HepG2 (cell line): ENCODE measurements at regions not wholly inside any gene's neighbourhood (a gene's known extent, or its start where the extent isn't known, plus 50 kb on each side); places are given as distances from the start of the nearest gene placed in this dataset.

Source experiments
- ATAC-seq: fragments of 200-7000 bp; cut with Tn5 transposase; 3 replicates; pipeline ENCODE4 v1.9.1; 2020; ENCODE audit warnings: mild to moderate bottlenecking, moderate library complexity
- BruUV-seq: library from RNA; stranded (reverse); fragments of 400-500 nt; replicated peaks from 2 replicates; lab custom pipeline; 2021; lab: Mats Ljungman, UMichigan
- CTCF ChIA-PET: fragments of 300-600 bp; formaldehyde crosslinking; extraction: SDS; loops from one replicate; lab custom pipeline; 2021; ENCODE audit warnings: low total read pairs, inconsistent platforms, low intra/inter-chr PET ratio; lab: Yijun Ruan, JAX
- POLR2A ChIA-PET: fragments of 350-600 bp; sonication (Branson Sonifier 250); formaldehyde crosslinking; loops from one replicate; lab custom pipeline; 2020; ENCODE audit warnings: antibody characterized with exemption, inconsistent platforms; lab: Yijun Ruan, JAX
- DNase-seq: peaks from one replicate; pipeline ENCODE4 v3.0.0-alpha.2; 2015; ENCODE audit warnings: low spot score
- FAIRE-seq: peaks from 3 replicates; lab custom pipeline; 2011; peaks lifted over from hg19 to GRCh38; lab: Jason Lieb, UNC
- H2AFZ ChIP-seq: one replicate; pipeline ENCODE4 v1.6.1; 2011; ENCODE audit warnings: low read length, inconsistent platforms
- H3K27ac ChIP-seq: fragments of 300-600 bp; 3 replicates; pipeline ENCODE4 v1.8.0; 2011; ENCODE audit warnings: mixed run types, mild to moderate bottlenecking, mixed read lengths, low read length, inconsistent platforms; ENCODE audit not compliant: insufficient read depth; ENCODE audit errors: extremely low read length
- H3K27me3 ChIP-seq, 2 experiments: fragments of 200-600 bp in 1 of 2; 2 replicates in 1 of 2; 3 replicates in 1 of 2; pipeline versions ENCODE4 v1.6.0 to v1.8.0; 2011; ENCODE audit warnings: low read length in 2 of 2, mild to moderate bottlenecking in 2 of 2, moderate library complexity in 2 of 2, inconsistent platforms in 1 of 2; ENCODE audit not compliant: insufficient read depth in 2 of 2, control insufficient read depth in 1 of 2
- H3K36me3 ChIP-seq, 2 experiments: fragments of 200-600 bp in 1 of 2; replicated peaks in 1 of 2; 2 replicates in 1 of 2; 3 replicates in 1 of 2; pipeline versions ENCODE4 v1.5.1 to v1.8.0; 2011; ENCODE audit warnings: low read length in 2 of 2, inconsistent platforms in 1 of 2; ENCODE audit not compliant: insufficient read depth in 2 of 2, control insufficient read depth in 1 of 2
- H3K4me1 ChIP-seq: 2 replicates; pipeline ENCODE4 v1.5.1; 2012; ENCODE audit warnings: low read length, inconsistent platforms; ENCODE audit not compliant: insufficient read depth
- H3K4me2 ChIP-seq: 2 replicates; pipeline ENCODE4 v1.6.0; 2011; ENCODE audit warnings: low read depth, low read length, inconsistent platforms
- H3K4me3 ChIP-seq, 3 experiments: fragments of 200-600 bp in 1 of 3; sonication (generic), shearing (Covaris generic) in 1 of 3; replicated peaks in 1 of 3; 2 replicates each; pipeline ENCODE4 v1.5.1; 2011 to 2016; ENCODE audit warnings: low read length in 3 of 3, inconsistent platforms in 2 of 3, low read depth in 2 of 3, mild to moderate bottlenecking in 2 of 3, control low read depth in 1 of 3, mixed read lengths in 1 of 3; ENCODE audit not compliant: insufficient read depth in 1 of 3
- H3K79me2 ChIP-seq: one replicate; pipeline ENCODE4 v1.6.1; 2011; ENCODE audit warnings: low read length, inconsistent platforms; ENCODE audit not compliant: insufficient read depth
- H3K9ac ChIP-seq: 2 replicates; pipeline ENCODE4 v1.6.0; 2011; ENCODE audit warnings: mild to moderate bottlenecking, low read depth, low read length, inconsistent platforms; ENCODE audit not compliant: insufficient read depth
- H3K9me3 ChIP-seq: 2 replicates; pipeline ENCODE4 v1.5.1; 2012; ENCODE audit warnings: mild to moderate bottlenecking, low read length
- H4K20me1 ChIP-seq: 2 replicates; pipeline ENCODE4 v1.6.0; 2011; ENCODE audit warnings: inconsistent platforms, mild to moderate bottlenecking, low read length, moderate library complexity; ENCODE audit not compliant: insufficient read depth
- CEBPB ChIP-seq: IDR thresholded peaks from 2 replicates; pipeline ENCODE4 v1.6.1; 2011; ENCODE audit warnings: low read depth, low read length, improper control_type of control experiment, borderline replicate concordance
- CEBPG ChIP-seq: IDR thresholded peaks from 2 replicates; pipeline ENCODE4 v1.6.1; 2016
- FOXA1 ChIP-seq, 2 experiments: fragments of 450-650 bp in 1 of 2; sonication (generic) in 1 of 2; formaldehyde crosslinking in 1 of 2; IDR thresholded peaks; 2 replicates each; pipeline versions ENCODE4 v1.4.0 to v1.6.1; 2016 to 2020; ENCODE audit warnings: missing genetic modification reagents in 1 of 2
- FOXA3 ChIP-seq: IDR thresholded peaks from 2 replicates; pipeline ENCODE4 v1.6.1; 2016; ENCODE audit warnings: missing genetic modification reagents, missing compliant biosample characterization
- HMG20A ChIP-seq: IDR thresholded peaks from 2 replicates; pipeline ENCODE4 v1.6.1; 2016; ENCODE audit warnings: borderline replicate concordance
- HOXD1 ChIP-seq: sonication (generic); formaldehyde crosslinking; IDR thresholded peaks from 2 replicates; pipeline ENCODE4 v1.5.0; 2020; ENCODE audit warnings: missing genetic modification reagents
- SP2 ChIP-seq: sonication (generic); formaldehyde crosslinking; IDR thresholded peaks from 2 replicates; pipeline ENCODE4 v1.5.1; 2020; ENCODE audit warnings: mild to moderate bottlenecking, missing genetic modification reagents
- TCF7 ChIP-seq: sonication (generic); IDR thresholded peaks from 2 replicates; pipeline ENCODE4 v1.6.1; 2016; ENCODE audit warnings: antibody characterized with exemption, low read depth
- TCF7L2 ChIP-seq: IDR thresholded peaks from 2 replicates; pipeline ENCODE4 v1.6.1; 2011; ENCODE audit warnings: mild to moderate bottlenecking, low read depth, low read length, moderate library complexity
- YY1 ChIP-seq: IDR thresholded peaks from 2 replicates; pipeline ENCODE4 v1.6.1; 2011; ENCODE audit warnings: low read length, low read depth, moderate library complexity, mild to moderate bottlenecking; ENCODE audit not compliant: insufficient read depth, insufficient replicate concordance
- ZNF644 ChIP-seq: IDR thresholded peaks from 2 replicates; pipeline ENCODE4 v1.6.1; 2016; ENCODE audit warnings: low read depth
- ZNF652 ChIP-seq: IDR thresholded peaks from 2 replicates; pipeline ENCODE4 v1.6.1; 2016; ENCODE audit warnings: low read depth, borderline replicate concordance
- WGBS: methylation state at CpG from one replicate; pipeline ENCODE4 v1.1.6; 2017; ENCODE audit warnings: low lambda C conversion rate; 5-methylcytosine and 5-hydroxymethylcytosine counted together
- in situ Hi-C: cut with HindIII; loops from 2 replicates; pipeline ENCODE4 v1.10.0; 2017; ENCODE audit warnings: low pct_unique_long_range_greater_than_20kb; ENCODE audit not compliant: extremely low pct_ligation_motif_present
- intact Hi-C: fragments of 100-400 bp; cut with micrococcal nuclease; formaldehyde crosslinking; loops from one replicate; pipeline ENCODE4 v1.10.0; 2022; ENCODE audit not compliant: unreplicated experiment
- TF ChIP-seq, protein P1 (sequence below), 2 experiments: fragments of 450-650 bp in 1 of 2; sonication (generic) in 1 of 2; formaldehyde crosslinking; IDR thresholded peaks; 2 replicates each; pipeline versions ENCODE4 v1.5.0 to v1.8.0; 2020 to 2022; ENCODE audit warnings: mild to moderate bottlenecking in 1 of 2, missing genetic modification reagents in 1 of 2
- TF ChIP-seq, protein P2 (sequence below): sonication (generic); formaldehyde crosslinking; IDR thresholded peaks from 2 replicates; pipeline ENCODE4 v1.4.0; 2020; ENCODE audit warnings: low read depth, mild to moderate bottlenecking, missing genetic modification reagents

DNA sequence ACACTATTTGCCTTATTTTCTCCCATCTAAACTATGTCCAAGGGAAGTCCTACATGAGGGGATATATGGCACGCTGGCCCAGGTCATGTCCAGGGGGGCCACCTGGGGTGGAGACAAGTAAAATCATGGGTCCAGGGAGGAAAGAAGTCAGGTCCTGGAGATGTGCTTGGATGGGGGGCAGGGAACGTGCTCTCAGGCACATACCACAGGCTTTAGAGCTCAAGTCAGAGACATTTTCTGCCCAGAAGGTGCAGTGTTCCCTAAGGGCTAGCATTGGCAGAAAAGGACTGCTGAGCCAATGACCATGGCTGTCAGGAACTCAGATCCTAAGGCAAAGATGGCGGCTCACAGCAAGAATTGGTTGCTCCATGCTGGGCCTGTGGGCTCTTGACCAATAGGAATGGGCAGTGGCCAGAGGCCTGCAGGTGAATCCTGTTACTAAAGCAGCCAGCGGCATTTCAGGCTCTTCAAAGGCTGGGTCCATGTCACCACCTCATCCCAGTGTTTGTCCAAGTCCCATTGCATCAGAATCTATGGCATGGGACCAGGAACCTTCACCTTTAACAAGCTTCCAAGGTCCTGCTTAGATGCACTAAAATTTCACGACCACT is 175.0 kb downstream of the RPLP1 start:
- FAIRE-seq, result no peak
- peak; percentile 40; the same call in 1 of the 2 replicates for TF ChIP-seq ZNF644
- TF ChIP-seq, protein P1, sequence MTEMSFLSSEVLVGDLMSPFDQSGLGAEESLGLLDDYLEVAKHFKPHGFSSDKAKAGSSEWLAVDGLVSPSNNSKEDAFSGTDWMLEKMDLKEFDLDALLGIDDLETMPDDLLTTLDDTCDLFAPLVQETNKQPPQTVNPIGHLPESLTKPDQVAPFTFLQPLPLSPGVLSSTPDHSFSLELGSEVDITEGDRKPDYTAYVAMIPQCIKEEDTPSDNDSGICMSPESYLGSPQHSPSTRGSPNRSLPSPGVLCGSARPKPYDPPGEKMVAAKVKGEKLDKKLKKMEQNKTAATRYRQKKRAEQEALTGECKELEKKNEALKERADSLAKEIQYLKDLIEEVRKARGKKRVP (CRISPR knock-in tag; IDR thresholded peaks at IDR 0.05), result peak in 1 of 2 experiments; percentile 84; a peak in 2 of 4 replicates
- peak; percentile 45; the same call in 1 of the 2 replicates for TF ChIP-seq TCF7L2
- no peak for TF ChIP-seq SP2 (CRISPR knock-in tag)
- TF ChIP-seq FOXA3 (CRISPR knock-in tag), result peak; percentile 20; the same call in 1 of the 2 replicates
- TF ChIP-seq TCF7, result peak; percentile 62
- no peak for TF ChIP-seq HOXD1 (CRISPR knock-in tag)
- TF ChIP-seq FOXA1 (IDR thresholded peaks at IDR 0.05), result no peak
- TF ChIP-seq FOXA1 (CRISPR knock-in tag; IDR thresholded peaks at IDR 0.05), result 0 out of 2 replicates have a peak, but pooled peaks have one; percentile 16
- TF ChIP-seq, protein P2, sequence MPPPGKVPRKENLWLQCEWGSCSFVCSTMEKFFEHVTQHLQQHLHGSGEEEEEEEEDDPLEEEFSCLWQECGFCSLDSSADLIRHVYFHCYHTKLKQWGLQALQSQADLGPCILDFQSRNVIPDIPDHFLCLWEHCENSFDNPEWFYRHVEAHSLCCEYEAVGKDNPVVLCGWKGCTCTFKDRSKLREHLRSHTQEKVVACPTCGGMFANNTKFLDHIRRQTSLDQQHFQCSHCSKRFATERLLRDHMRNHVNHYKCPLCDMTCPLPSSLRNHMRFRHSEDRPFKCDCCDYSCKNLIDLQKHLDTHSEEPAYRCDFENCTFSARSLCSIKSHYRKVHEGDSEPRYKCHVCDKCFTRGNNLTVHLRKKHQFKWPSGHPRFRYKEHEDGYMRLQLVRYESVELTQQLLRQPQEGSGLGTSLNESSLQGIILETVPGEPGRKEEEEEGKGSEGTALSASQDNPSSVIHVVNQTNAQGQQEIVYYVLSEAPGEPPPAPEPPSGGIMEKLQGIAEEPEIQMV (CRISPR knock-in tag), result no peak
- peak; percentile 51; the same call in 1 of the 2 replicates for TF ChIP-seq CEBPG (CRISPR knock-in tag)
- TF ChIP-seq YY1, result peak; percentile 45
- no peak for TF ChIP-seq ZNF652 (CRISPR knock-in tag)
- peak; percentile 69; the same call in 1 of the 2 replicates for TF ChIP-seq CEBPB
- 0 out of 2 replicates have a peak, but pooled peaks have one; percentile 14 for TF ChIP-seq HMG20A (CRISPR knock-in tag)
- Histone ChIP-seq H3K27me3 (peaks cover 2 to 85% of the 10 kb centered on the region in 2 experiments; a peak in 3 of 5 replicates), H3K36me3 (no peaks in the 10 kb centered on the region), H3K79me2 (no peaks in the 10 kb centered on the region), H3K4me2 (no peak overlapping the region), H3K4me1 (no peaks in the 10 kb centered on the region), H3K4me3 (no peak overlapping the region), H3K9me3 (no peaks in the 10 kb centered on the region), H2AFZ (no peak overlapping the region), H3K9ac (no peak overlapping the region), H3K27ac (no peak overlapping the region), H4K20me1 (peaks cover 7% of the 10 kb centered on the region; the same call in 1 of the 2 replicates)
- ATAC-seq, result peak; percentile 63
- ChIA-PET POLR2A (no interaction called here), CTCF (no interaction called here)
- DNase-seq, result peak; percentile 44
- intact Hi-C loops, result no loop called here
- BruUV-seq, result no TSS peak
- in situ Hi-C loops, result no loop called here
- 31% methylated on average over 3 of the region's 5 CpGs for WGBS
